ENCODE measurements at regions not wholly inside any gene's neighbourhood (a gene's known extent, or its start where the extent isn't known, plus 50 kb on each side); places are given as distances from the start of the nearest gene placed in this dataset.

DNA sequence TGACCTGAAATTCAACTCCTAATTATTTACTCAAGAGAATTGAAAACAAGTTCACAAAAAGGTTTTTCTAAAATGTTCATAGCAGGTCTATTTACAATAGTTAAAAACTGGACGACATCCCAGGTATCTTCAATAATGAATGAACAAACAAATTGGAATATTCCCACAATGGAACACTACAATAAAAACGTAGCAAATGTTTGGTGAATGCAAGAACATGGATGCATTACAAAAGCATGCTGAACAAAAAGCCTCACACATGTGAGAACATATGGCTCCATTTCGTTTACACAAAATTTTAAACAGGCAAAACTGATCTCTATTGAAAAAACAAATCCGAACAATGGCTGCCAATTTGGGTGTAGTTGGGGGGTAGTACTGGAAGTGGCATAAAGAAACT, 669.9 kb downstream of the MTRR start:
- Histone ChIP-seq H2BK20ac (ENCODE audit: low read length) (no peak overlapping the region), H2AK5ac (ENCODE audit: low read depth, low read length) (no peak overlapping the region), H3K23ac (ENCODE audit: insufficient read length) (no peak overlapping the region), H3K4me3 (ENCODE audit: extremely low read depth in 1 of 4, insufficient read depth in 2 of 4, low read depth in 3 of 4, low read length in 4 of 4) (no peak overlapping the region), H3K27me3 (replicated peaks in 1 of 4; ENCODE audit: control insufficient read depth in 3 of 4, extremely low read depth in 1 of 4, insufficient read depth in 3 of 4, low read length in 3 of 4) (no peaks in the 10 kb centered on the region), H4K8ac (ENCODE audit: extremely low read depth, insufficient read depth, low read length) (no peak overlapping the region), H4K5ac (ENCODE audit: insufficient read length, low read depth, low read length) (no peak overlapping the region), H2BK12ac (ENCODE audit: low read depth, low read length) (no peak overlapping the region), H2BK15ac (ENCODE audit: low read length) (no peak overlapping the region), H2AFZ (ENCODE audit: low read length) (no peak overlapping the region), H3K9me3 (ENCODE audit: insufficient read depth in 2 of 2, low read depth in 1 of 2, low read length in 1 of 2) (no peaks in the 10 kb centered on the region), H3K9ac (replicated peaks in 1 of 4; ENCODE audit: extremely low read depth in 1 of 4, low read depth in 3 of 4, low read length in 3 of 4) (no peak overlapping the region), H3K23me2 (ENCODE audit: low read depth, low read length) (no peaks in the 10 kb centered on the region), H3K27ac (ENCODE audit: low read depth, low read length) (no peak overlapping the region), H3K79me1 (ENCODE audit: low read depth, low read length) (no peaks in the 10 kb centered on the region), H2BK5ac (ENCODE audit: low read depth, low read length) (no peak overlapping the region), H3K36me3 (ENCODE audit: control insufficient read depth in 2 of 4, insufficient read depth in 4 of 4, low read length in 3 of 4) (no peaks in the 10 kb centered on the region), H4K20me1 (replicated peaks in 1 of 2; ENCODE audit: control insufficient read depth in 1 of 2, insufficient read depth in 2 of 2, low read length in 2 of 2) (no peaks in the 10 kb centered on the region), H3K4ac (replicated peaks; ENCODE audit: insufficient read length, low read depth, low read length) (no peak overlapping the region), H2BK120ac (replicated peaks; ENCODE audit: low read depth, low read length) (no peak overlapping the region), H3K79me2 (ENCODE audit: control insufficient read depth in 1 of 2, insufficient read depth in 2 of 2, low read length in 2 of 2) (no peaks in the 10 kb centered on the region), H3K18ac (ENCODE audit: extremely low read depth, low read length) (no peak overlapping the region), H3K4me1 (replicated peaks in 1 of 4; ENCODE audit: control insufficient read depth in 3 of 4, insufficient read depth in 4 of 4, low read length in 3 of 4) (no peaks in the 10 kb centered on the region), H4K91ac (replicated peaks; ENCODE audit: insufficient read length, low read length) (no peak overlapping the region), H3K56ac (replicated peaks; ENCODE audit: insufficient read length, low read depth, low read length) (no peak overlapping the region), H3K4me2 (ENCODE audit: insufficient read depth in 1 of 2, low read depth in 2 of 2, low read length in 2 of 2) (no peak overlapping the region), H3K14ac (ENCODE audit: insufficient read length) (no peak overlapping the region)
- WGBS, 2 experiments (ENCODE audit: extremely low coverage in 1 of 2, insufficient coverage in 1 of 2, insufficient read length in 1 of 2, insufficient replicate concordance in 2 of 2, low coverage in 1 of 2, low lambda C conversion rate in 2 of 2, missing lambda C conversion rate in 1 of 2): 79% methylated on average over 4 of the region's 4 CpGs; no CpG with 5 or more reads in 1 of the 2 experiments
- TF ChIP-seq RFX5 (IDR thresholded peaks at IDR 0.05; ENCODE audit: borderline replicate concordance, low read depth, low read length) (no peak), JUND (IDR thresholded peaks at IDR 0.05; ENCODE audit: low read length) (no peak), KDM5A (IDR thresholded peaks at IDR 0.05; ENCODE audit: low read length) (no peak), KDM1A (IDR thresholded peaks at IDR 0.05; ENCODE audit: borderline replicate concordance, low read length) (no peak), EP300 (IDR thresholded peaks at IDR 0.05; ENCODE audit: borderline replicate concordance in 1 of 2, low read depth in 2 of 2, low read length in 2 of 2) (no peak), PHF8 (conservative IDR thresholded peaks at IDR 0.05; ENCODE audit: low read depth, low read length) (no peak), POU5F1 (IDR thresholded peaks at IDR 0.05; ENCODE audit: low read depth, low read length) (no peak), CHD2 (IDR thresholded peaks at IDR 0.05; ENCODE audit: low read length) (no peak), JUN (IDR thresholded peaks at IDR 0.05; ENCODE audit: low read depth, low read length) (no peak), CTBP2 (IDR thresholded peaks at IDR 0.05; ENCODE audit: borderline replicate concordance, insufficient read depth, insufficient read length, low read length) (no peak), CREB1 (IDR thresholded peaks at IDR 0.05) (no peak), RAD21 (IDR thresholded peaks at IDR 0.05 in 1 of 2, conservative IDR thresholded peaks at IDR 0.05 in 1 of 2; ENCODE audit: low read depth in 2 of 2, low read length in 2 of 2) (no peak), FOSL1 (IDR thresholded peaks at IDR 0.05; ENCODE audit: insufficient read depth, low read depth, low read length) (no peak)
- TF ChIP-seq, protein P1, sequence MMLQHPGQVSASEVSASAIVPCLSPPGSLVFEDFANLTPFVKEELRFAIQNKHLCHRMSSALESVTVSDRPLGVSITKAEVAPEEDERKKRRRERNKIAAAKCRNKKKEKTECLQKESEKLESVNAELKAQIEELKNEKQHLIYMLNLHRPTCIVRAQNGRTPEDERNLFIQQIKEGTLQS (IDR thresholded peaks at IDR 0.05; ENCODE audit: insufficient read depth, low read depth, low read length): no peak
- FAIRE-seq (no peak), DNase-seq (ENCODE audit: low read depth in 1 of 2, low spot score in 2 of 2) (no peak)
- CTCF ChIA-PET (ENCODE audit: partially characterized antibody): no interaction called here
- POLR2A ChIA-PET (ENCODE audit: partially characterized antibody): no interaction called here

Data from H1 (cell line).